ENCODE measurements at regions not wholly inside any gene's neighbourhood (a gene's known extent, or its start where the extent isn't known, plus 50 kb on each side); places are given as distances from the start of the nearest gene placed in this dataset.

- no peak for TF ChIP-seq GATA2 (IDR thresholded peaks at IDR 0.05; ENCODE audit: low read depth, low read length)
- no peak for TF ChIP-seq GATA3 (IDR thresholded peaks at IDR 0.05; ENCODE audit: low read depth, low read length)
Observed at GRCh38 chr10:4062072-4062471, 277.1 kb upstream of the KLF6 start.

Data from SH-SY5Y (cell line).